ENCODE measurements at regions not wholly inside any gene's neighbourhood (a gene's known extent, or its start where the extent isn't known, plus 50 kb on each side); places are given as distances from the start of the nearest gene placed in this dataset.
"Not testable (repeated sequence)": the region's sequence is repeated elsewhere in the genome, so short reads cannot be mapped to it uniquely, and the experiment has no call there.

DNA sequence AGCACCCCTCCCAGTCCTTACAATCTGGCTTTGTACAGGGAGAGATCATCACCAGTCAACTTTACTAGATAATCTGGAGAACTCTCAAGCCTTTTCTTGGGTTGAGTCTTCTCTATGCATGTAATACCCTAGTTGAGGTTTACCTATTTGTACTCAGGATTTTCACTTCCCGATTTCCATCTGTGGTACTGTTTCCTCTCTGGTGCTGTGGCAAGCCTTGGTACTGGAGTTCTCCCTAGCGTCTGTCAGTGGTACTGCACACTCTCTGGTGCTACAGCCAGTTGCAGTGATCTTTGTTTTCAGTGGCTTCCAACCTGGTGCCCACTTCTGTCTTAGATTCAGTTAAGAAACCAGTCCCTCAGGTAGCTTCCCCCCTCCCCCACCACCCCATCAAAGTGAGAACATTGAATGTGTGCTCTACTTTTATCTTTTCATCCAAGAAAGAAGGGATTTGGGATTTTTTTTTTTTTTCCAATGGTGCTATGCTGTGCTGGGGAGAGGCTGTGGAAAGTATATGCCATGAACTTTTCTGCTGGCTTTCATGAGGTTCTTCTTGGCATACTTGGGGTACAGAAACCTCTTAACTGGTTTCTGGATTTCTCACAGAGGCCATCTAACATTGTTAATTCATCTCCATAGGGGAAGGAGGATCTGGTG lies 69.4 kb upstream of the EVL start:
- DNase-seq, result peak; percentile 80

DNA sequence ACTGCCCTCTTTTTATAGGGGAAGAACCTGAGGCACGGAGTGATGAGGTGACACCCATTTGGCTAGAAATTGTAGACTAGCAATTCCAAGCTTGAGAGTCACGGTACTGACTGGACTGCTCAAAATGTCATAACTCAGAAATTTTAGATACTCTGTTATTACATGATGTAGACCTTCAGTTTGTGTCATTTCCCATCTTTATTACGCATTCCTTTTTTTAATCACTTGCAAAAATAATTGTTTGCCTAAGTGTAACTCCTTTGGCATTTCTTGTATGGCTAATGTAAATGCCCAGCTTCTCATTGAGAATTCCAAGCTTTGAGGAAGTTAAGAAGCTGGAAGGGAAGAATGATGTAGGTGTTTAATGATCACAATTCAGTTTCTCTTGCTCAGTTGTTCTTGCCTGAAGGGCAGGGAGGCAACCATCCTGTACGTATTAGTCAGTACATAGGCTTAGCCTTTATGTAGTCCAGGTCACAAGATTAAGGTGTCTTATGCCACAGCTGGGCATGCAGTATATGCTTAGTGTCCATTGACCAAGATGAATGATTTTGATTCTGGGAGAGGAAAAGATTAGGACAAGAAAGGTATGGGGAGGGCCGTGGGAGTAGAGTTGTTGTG lies 68.2 kb upstream of the EVL start:
- no peak for DNase-seq

DNA sequence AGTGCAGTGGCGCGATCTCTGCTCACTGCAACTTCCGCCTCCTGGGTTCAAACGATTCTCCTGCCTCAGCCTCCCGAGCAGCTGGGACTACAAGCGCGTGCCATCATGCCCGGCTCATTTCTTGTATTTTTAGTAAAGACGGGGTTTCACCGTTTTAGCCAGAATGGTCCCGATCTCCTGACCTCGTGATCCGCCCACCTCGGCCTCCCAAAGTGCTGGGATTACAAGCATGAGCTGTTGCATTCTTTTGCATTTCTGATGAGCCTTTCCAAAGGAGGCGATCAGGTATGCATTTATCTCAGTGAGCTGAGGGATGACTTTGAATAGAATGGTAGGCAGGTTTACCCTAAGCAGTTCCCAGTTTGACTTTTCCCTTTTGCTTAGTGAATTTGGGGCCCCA lies 64.8 kb upstream of the EVL start:
- DNase-seq, result not testable (repeated sequence)

DNA sequence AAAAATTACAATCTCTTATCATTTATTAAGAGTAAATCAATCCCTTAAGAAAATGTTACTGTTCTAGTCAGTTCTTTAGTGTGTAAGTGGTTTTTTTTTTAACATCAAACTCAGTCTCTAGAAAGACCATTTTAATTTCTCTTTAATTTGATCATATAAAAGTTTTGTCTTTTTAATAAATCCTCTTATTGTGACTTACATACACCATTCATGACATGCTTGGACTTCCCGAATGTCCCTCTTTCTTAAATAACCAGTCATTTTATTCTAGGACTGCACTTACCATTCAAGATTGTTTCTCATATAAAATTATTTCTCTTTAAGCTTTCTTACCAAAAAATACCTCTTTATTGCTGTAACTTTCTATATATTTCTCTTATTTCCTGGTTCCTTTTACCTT lies 60.8 kb upstream of the EVL start:
- peak; percentile 24 for DNase-seq

DNA sequence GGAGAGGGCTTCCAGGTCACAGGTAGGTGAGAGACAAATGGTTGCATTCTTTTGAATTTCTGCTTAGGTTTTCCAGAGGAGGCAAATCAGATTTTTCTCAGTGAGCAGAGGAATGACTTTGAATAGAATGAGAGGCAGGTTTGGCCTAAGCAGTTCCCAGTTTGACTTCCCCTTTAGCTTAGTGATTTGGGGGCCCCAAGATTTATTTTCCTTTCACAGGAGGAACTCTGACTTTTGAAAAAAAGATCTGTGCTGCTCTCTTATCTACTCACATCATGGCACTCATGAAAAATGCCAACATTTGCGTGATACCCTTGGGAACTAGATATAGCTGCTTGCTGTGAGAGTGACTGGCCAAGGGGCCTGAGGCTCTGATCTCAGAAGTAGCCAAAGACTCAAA lies 58.0 kb upstream of the EVL start:
- peak; percentile 42 for DNase-seq

DNA sequence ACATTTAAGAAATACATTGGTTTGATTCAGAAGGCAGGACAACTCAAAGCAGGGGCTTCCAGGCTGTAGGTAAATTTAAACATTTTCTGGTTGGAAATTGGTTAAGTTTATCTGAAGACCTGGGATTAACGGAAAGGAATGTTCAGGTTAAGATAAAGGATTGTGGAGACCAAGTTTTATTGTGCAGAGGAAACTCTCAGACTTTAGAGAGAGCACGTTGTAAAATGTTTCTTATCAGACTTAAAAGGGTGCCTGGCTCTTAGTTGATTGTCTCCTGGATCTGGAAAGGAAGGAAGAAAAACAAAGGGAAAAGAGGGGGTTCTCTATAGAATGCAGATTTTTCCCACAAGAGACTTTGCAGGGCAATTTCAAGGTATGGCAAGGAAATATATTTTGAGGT lies 55.4 kb upstream of the EVL start:
- DNase-seq, result peak; percentile 12

DNA sequence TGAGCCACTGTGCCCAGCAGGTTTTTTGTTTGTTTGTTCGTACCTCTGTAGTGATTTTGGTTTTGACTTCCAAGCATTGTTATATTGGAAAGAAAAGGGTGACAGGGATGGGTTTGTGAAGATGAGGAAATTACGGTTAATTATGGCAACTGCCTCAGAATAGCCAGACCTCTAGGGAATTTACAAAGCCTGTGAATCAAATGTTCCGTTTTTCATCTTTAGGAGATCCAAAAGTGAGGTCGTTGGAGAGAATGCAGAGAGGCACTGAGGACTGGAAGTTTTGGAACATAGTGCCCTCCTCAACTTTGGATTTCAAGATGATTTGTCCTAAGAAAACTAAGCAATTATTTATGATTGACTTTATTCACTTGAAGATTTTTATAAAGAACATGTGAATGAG lies 54.5 kb upstream of the EVL start:
- no peak for DNase-seq

DNA sequence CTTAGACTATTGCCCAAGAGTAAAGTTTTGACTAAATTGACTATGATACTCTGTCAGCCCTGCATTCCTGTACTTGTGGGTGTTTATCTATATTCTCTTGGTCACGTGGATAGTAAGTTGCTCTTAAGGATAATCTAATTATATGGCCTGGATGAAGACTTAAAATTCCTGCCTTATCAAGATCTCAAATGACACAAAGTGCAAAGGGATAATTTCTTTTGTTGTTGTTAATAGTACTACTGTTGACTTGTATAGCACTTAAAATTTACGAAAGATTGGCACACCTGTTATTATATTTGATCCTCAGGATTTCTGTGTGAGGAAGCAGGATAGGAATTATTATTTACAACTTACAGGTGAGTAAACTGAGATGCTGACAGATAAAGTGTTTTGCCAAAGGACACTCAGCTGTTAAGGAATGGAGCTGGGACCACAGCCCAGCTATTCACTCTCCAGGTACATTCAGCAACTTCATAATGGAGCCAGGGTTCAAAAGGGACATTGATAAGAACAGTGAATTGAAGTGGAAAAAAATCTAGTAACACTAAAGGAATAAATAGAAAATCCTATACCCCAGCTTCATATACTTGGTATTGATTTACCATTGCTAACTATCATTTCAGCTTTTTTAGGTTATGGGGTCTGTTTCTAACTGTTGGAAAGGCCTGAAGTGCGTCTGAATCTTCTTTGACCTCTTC lies 53.4 kb upstream of the EVL start:
- no peak for DNase-seq

DNA sequence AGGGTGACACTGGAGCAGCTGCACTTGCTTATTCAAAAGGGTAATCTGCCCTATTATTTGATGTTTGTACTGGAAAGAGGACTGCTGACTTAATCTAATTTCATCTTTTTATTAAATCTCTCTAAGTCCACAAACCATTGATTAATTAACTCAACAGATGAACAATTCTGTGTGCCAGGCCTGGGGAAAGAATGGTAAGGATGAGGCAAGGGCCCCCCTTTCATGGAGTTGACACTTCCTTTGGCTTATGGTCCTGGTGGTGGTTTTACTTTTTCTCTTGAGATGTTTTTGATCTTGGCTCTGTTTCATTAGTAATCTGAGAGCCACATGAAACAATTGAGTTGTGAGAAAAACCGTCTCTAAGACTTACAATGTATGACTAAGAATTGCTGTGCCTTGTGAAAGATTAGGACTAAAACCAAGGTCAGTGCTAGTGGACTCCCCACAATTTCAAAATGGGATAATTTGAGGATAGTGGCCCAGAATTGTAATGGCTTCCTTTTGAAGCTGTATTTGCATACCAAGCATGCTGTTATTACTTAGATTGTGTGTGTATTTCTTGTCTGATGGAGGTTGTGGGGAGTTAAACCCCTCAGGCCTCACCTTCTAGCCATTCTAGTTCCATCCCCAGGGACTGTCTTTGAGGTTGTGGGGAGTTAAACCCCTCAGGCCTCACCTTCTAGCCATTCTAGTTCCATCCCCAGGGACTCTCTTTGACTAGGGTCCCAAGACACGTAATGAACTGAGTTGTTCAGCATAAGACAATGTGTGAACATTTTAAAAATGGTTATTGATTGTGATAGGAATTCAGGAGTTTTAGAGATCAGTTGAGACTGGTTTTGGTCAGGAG lies 52.5 kb upstream of the EVL start:
- no peak for DNase-seq

DNA sequence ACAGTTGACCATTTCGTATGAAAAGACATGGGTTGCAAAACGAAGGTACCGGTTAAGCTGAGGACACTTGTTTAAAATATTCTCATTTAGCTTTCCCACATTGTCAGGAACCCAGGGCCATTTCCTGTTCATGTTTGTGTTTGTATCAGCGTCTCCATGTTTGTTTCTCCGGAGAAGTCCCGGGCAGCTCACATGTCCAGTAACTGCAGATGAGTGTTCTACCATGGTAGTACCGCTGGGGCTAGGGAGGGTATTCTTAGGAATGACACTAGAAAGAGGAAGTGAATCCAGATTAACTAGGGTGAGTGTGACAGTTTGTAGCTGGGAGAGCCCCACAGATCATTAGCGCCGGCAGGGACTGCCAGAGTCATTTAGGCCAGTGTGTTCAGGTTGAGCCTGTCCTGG lies 50.0 kb upstream of the EVL start:
- DNase-seq, result peak; percentile 55
